D721Med (cell line): ENCODE measurements at regions not wholly inside any gene's neighbourhood (a gene's known extent, or its start where the extent isn't known, plus 50 kb on each side); places are given as distances from the start of the nearest gene placed in this dataset.

ENCODE experiments used
- DNase-seq: peaks from one replicate; pipeline ENCODE4 v3.0.0; 2011; ENCODE audit warnings: low spot score; ENCODE audit not compliant: insufficient read length
- FAIRE-seq: peaks from 2 replicates; lab custom pipeline; 2011; peaks lifted over from hg19 to GRCh38; lab: Jason Lieb, UNC
- TF ChIP-seq, protein P1 (sequence below): IDR thresholded peaks from 2 replicates; pipeline ENCODE4 v1.5.1; 2012; ENCODE audit warnings: mild to moderate bottlenecking, control low read depth; ENCODE audit not compliant: insufficient read depth; ENCODE audit errors: missing control alignments

DNA sequence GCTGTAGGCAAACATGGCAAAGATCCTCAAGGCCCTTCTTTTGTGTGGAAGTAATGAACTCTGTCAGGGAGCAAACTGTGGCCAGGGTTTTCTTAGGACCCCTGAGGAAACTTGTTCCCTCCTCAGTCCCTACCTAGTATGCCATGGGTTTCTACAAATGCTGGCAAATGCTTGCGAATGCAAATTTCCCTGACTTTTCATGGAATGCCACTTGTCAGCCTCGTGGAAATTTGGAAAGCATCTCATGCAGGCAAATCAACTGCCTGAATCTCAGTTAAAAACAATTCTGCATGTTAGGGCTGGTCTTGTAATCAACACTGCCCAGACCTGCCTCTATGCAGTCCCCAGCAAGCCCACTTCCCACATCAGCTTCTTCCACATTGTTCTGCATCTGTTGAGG lies 334.9 kb upstream of the AJAP1 start:
- no peak for DNase-seq
- TF ChIP-seq, protein P1, sequence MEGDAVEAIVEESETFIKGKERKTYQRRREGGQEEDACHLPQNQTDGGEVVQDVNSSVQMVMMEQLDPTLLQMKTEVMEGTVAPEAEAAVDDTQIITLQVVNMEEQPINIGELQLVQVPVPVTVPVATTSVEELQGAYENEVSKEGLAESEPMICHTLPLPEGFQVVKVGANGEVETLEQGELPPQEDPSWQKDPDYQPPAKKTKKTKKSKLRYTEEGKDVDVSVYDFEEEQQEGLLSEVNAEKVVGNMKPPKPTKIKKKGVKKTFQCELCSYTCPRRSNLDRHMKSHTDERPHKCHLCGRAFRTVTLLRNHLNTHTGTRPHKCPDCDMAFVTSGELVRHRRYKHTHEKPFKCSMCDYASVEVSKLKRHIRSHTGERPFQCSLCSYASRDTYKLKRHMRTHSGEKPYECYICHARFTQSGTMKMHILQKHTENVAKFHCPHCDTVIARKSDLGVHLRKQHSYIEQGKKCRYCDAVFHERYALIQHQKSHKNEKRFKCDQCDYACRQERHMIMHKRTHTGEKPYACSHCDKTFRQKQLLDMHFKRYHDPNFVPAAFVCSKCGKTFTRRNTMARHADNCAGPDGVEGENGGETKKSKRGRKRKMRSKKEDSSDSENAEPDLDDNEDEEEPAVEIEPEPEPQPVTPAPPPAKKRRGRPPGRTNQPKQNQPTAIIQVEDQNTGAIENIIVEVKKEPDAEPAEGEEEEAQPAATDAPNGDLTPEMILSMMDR, result no peak
- no peak for FAIRE-seq

DNA sequence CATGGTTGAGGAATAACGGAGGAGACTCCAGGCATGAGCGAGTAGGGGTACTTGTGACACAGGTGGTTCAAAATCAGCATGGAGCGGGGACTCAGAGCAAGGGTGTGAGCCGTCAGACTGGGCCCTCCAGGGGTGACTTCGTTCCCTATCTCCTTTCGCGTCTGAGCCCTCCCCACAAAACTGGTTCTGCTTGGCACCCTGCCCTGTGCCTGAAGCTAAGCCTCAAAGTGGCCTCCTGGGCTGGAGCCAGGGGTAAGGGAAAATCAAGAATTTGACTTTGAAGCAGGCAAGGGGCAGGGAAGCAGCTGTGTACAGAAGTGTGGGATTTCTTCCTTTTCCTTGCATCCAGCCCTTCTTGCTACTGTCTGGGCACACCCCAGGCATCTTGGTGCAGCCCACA lies 331.5 kb upstream of the AJAP1 start:
- FAIRE-seq (no peak), DNase-seq (no peak)
- TF ChIP-seq, protein P1, result no peak

DNA sequence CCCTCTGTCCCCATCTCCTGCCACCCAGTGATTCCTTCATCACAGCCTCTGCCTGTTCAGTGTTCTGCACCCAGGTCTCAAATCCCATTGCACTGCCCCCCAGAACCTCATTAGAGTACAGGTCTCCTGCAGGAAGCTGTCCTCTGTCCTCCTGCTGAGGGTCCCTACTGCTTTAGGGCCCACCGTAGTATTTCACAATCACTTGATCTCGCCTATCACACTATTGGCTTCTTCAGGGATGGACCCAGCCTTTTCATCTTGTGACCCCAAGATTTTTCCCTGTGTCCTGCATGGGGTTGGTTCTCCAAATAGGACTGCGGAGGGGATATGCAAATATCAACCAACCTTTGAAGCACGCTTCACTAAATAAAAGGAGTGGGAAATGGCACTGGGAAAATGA lies 331.1 kb upstream of the AJAP1 start:
- FAIRE-seq, result no peak
- TF ChIP-seq, protein P1, result no peak
- no peak for DNase-seq

DNA sequence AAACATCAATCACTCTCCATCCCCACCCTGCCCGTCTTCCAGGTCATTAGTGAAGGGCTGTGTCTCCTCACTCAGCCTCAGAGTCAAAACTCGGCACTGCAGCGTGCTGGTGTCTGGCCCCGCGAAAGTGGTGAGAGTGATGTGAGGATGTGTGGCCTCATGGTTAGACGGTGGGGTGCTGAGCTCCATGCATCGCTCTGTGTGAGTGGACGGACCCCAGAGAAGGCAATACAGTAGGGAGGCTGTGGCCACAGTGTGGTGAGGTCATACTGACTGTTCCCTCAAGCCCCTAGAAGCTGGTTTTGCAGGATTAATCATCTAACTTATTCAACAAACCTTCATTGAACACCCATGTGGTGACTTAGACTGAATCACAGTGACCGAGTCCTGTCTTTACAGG lies 329.9 kb upstream of the AJAP1 start:
- TF ChIP-seq, protein P1, result no peak
- FAIRE-seq, result no peak
- DNase-seq, result no peak

DNA sequence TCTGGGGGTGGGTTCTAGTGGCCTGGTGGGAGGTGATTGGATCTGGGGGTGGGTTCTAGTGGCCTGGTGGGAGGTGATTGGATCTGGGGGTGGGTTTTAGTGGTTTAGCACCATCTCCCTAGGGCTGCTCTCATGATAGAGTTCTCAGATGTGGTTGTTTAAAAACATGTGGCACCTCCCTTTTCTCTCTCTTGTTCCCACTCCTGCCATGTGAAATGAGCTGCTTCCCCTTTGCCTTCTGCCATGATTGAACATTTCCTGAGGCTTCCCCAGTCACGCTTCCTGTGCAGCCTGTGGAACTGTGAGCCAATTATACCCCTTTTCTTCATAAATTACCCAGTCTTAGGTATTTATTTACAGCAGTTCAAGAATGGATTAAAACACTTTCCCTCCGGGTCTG lies 327.3 kb upstream of the AJAP1 start:
- FAIRE-seq, result no peak
- DNase-seq, result no peak
- TF ChIP-seq, protein P1, result no peak

DNA sequence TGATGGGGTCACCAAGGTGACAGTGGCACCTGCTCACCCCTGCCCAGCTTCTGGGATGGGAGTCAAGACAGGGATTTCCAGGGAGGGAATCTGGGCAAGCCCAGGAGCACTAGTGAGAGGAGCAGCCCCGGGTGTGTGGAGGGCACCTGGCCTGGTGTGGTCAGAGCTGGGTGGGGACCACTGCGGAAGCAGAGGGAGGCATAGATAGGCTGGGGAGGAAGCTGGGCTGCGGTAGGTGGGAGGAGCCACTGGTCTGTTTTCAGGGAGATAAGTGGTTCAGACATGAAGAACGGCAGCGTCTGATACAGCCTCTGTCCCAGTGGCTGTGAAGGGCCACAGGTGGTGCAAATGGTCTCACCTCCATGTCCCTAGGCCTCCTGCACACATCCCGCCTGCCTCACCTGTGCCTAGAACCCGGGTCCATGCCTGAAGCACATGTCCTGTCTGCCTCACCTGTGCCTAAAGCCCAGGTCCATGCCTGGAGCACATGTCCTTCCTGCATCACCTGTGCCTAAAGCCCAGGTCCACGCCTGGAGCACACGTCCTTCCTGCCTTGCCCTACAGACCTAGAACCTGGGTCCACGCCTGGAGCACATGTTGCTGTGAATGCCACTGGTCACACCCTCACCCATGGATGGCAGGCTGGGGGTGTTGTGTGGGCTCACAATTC lies 325.9 kb upstream of the AJAP1 start:
- TF ChIP-seq, protein P1, result no peak
- DNase-seq (no peak), FAIRE-seq (no peak)

DNA sequence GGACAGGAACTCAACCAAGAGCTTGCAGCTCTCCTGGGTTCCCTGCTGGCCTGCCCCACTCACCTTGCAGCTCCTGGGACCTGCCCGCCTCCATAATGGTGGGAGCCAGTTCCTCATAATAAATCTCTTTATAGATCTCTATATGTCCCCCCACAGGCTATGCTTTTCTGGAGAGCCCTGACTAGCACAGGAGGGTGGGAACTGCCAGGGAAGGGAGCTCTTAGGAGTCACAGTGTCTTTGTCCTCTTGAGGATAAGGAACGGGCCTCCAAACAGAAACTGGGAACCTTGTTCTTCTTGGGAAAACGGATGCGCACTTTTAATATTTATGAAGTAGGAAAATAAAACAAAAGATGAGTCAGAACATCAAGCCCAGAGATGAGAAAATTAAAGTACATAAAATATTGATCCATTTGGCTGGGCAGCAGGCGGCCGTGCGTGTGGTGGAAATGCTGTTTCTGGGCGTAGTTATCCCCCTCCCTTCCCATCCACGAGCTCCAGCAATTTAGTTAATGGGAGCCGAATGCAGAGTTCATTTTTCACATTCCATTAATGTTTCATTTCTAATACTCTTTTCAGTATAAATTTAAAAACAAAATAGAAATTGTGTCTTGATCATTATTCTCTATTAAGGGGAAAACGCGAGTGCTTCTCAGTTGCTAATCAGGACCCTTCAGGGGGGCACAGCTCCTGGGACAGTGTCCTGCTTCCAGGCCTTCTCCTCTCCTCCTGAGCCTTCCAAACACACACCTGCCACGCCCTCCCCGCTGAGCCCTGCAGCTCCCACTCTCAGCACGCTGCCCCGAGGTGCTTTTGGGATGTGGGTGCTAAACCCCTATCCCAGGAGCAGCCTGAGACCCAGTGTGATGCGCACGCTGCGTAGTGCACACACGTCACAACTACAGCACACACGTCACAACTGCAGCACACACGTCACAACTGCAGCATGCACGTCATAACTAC lies 323.3 kb upstream of the AJAP1 start:
- no peak for FAIRE-seq
- TF ChIP-seq, protein P1, result no peak

More for the DNA sequence above, 323.3 kb upstream of the AJAP1 start:
- DNase-seq, result no peak
